OCI-LY3 (cell line): ENCODE measurements at regions not wholly inside any gene's neighbourhood (a gene's known extent, or its start where the extent isn't known, plus 50 kb on each side); places are given as distances from the start of the nearest gene placed in this dataset.

Experiments
- H2AFZ ChIP-seq: fragments of 200-600, 300-600 bp; shearing (Covaris generic); 2 replicates; pipeline ENCODE4 v1.6.0; 2014; ENCODE audit warnings: antibody characterized with exemption, low read depth, low read length
- H3K27ac ChIP-seq: fragments of 200-600, 300-600 bp; sonication (generic); 2 replicates; pipeline ENCODE4 v1.5.1; 2014; ENCODE audit warnings: mild to moderate bottlenecking, low read length, moderate library complexity, mixed read lengths
- H3K27me3 ChIP-seq: fragments of 200-600, 300-600 bp; sonication (generic); 2 replicates; pipeline ENCODE4 v1.6.1; 2014; ENCODE audit warnings: low read depth, low read length, mixed read lengths
- H3K36me3 ChIP-seq: fragments of 200-600, 300-600 bp; sonication (generic); replicated peaks from 2 replicates; pipeline ENCODE3; 2014; ENCODE audit warnings: low read depth, low read length, mixed read lengths
- H3K4me1 ChIP-seq: fragments of 300-600, 200-600 bp; sonication (generic); 2 replicates; pipeline ENCODE4 v1.6.1; 2014; ENCODE audit warnings: low read length, mixed read lengths
- H3K4me2 ChIP-seq: fragments of 200-600, 300-600 bp; sonication (generic); 2 replicates; pipeline ENCODE4 v1.6.1; 2014; ENCODE audit warnings: low read length, mixed read lengths
- H3K4me3 ChIP-seq: fragments of 300-600, 200-600 bp; sonication (generic); 2 replicates; pipeline ENCODE4 v1.5.1; 2014; ENCODE audit warnings: antibody characterized with exemption, mild to moderate bottlenecking, low read length, moderate library complexity
- H3K79me2 ChIP-seq: fragments of 300-600, 200-600 bp; shearing (Covaris generic); 2 replicates; pipeline ENCODE4 v1.6.1; 2014; ENCODE audit warnings: mild to moderate bottlenecking, low read length, mixed read lengths
- H3K9ac ChIP-seq: fragments of 300-600, 200-600 bp; shearing (Covaris generic); 2 replicates; pipeline ENCODE4 v1.6.0; 2014; ENCODE audit warnings: mild to moderate bottlenecking, low read length, moderate library complexity
- H3K9me3 ChIP-seq: fragments of 200-600, 300-600 bp; shearing (Covaris generic); 2 replicates; pipeline ENCODE4 v1.6.1; 2014; ENCODE audit warnings: low read length, mixed read lengths; ENCODE audit not compliant: insufficient read depth
- H4K20me1 ChIP-seq: fragments of 200-600, 300-600 bp; sonication (generic); 2 replicates; pipeline ENCODE4 v1.6.1; 2016; ENCODE audit warnings: low read length, mixed read lengths; ENCODE audit not compliant: insufficient read depth
- EZH2phosphoT487 ChIP-seq: fragments of 200-600 bp; shearing (Covaris generic); IDR thresholded peaks from 2 replicates; pipeline ENCODE4 v1.6.1; 2018; ENCODE audit warnings: antibody characterized with exemption, mixed run types, low read depth
- TF ChIP-seq, protein P1 (sequence below): fragments of 200-600, 300-600 bp; sonication (generic); IDR thresholded peaks from 2 replicates; pipeline ENCODE4 v1.5.1; 2014; ENCODE audit warnings: antibody characterized with exemption, low read length, low read depth

DNA sequence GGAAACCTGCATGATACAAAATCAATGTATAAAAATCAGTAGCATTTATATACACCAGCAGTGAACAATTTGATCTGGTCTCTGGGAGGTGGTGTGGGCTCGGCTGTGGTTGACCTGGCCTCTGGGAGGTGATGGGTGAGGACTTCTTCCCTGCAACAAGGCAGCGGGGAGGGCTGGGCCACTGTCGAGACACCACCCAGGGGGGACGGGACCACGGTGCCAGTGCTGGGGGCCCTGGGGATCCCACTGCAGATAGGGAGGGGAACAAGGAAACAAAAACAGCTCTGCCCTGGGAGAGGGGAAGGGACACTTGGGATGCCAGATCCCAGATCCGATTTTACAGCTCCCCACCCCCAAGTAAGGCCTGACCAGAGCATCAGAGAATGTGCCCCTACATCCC lies 189.6 kb upstream of the SFSWAP start:
- Histone ChIP-seq H3K27me3 (no peaks in the 10 kb centered on the region), H2AFZ (no peak overlapping the region), H3K9me3 (no peaks in the 10 kb centered on the region), H3K27ac (no peak overlapping the region), H3K4me1 (no peaks in the 10 kb centered on the region), H3K36me3 (no peaks in the 10 kb centered on the region), H3K4me3 (no peak overlapping the region), H3K4me2 (no peak overlapping the region), H4K20me1 (no peaks in the 10 kb centered on the region), H3K9ac (no peak overlapping the region), H3K79me2 (no peaks in the 10 kb centered on the region)
- no peak for TF ChIP-seq EZH2phosphoT487

DNA sequence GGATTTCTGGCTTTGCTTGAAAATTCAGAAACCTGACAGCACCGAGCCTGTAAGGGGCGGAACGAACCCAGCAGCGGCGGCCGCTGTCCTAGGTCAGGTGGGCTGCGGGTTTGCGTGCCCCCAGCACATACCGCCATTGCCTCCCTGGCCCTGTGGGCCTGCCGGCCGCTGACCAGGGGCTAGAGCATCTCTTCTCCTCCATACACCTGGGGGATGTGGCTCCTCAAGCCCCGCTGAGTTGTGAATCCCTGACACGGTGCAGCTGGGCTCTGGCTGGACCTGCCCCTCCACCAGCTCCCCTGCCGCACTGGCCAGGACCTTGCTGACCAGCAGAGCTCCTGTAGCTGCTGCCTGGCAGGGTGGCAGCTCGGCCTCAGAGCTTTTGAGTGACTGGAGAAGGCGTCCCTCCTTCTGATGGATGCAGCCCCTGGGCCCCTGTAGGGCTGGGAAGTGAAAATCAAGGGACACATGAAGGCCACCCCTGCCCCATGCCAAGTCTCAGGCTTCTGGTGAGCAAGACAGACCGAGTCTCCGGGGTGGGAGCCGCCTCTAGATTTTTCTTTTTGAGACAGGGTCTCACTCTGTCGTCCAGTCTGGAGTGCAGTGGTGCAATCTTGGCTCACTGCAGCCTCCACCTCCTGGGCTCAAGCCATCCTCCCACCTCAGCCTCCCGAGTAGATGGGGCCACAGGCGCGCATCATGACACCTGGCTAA lies 184.9 kb upstream of the SFSWAP start:
- Histone ChIP-seq H3K9ac (no peak overlapping the region), H4K20me1 (no peaks in the 10 kb centered on the region), H3K9me3 (no peaks in the 10 kb centered on the region), H3K4me3 (no peak overlapping the region), H3K27me3 (no peaks in the 10 kb centered on the region), H3K27ac (no peak overlapping the region), H3K4me2 (no peak overlapping the region), H3K79me2 (no peaks in the 10 kb centered on the region), H3K4me1 (no peaks in the 10 kb centered on the region), H2AFZ (no peak overlapping the region), H3K36me3 (no peaks in the 10 kb centered on the region)
- TF ChIP-seq, protein P1, sequence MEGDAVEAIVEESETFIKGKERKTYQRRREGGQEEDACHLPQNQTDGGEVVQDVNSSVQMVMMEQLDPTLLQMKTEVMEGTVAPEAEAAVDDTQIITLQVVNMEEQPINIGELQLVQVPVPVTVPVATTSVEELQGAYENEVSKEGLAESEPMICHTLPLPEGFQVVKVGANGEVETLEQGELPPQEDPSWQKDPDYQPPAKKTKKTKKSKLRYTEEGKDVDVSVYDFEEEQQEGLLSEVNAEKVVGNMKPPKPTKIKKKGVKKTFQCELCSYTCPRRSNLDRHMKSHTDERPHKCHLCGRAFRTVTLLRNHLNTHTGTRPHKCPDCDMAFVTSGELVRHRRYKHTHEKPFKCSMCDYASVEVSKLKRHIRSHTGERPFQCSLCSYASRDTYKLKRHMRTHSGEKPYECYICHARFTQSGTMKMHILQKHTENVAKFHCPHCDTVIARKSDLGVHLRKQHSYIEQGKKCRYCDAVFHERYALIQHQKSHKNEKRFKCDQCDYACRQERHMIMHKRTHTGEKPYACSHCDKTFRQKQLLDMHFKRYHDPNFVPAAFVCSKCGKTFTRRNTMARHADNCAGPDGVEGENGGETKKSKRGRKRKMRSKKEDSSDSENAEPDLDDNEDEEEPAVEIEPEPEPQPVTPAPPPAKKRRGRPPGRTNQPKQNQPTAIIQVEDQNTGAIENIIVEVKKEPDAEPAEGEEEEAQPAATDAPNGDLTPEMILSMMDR, result no peak
- TF ChIP-seq EZH2phosphoT487, result no peak

DNA sequence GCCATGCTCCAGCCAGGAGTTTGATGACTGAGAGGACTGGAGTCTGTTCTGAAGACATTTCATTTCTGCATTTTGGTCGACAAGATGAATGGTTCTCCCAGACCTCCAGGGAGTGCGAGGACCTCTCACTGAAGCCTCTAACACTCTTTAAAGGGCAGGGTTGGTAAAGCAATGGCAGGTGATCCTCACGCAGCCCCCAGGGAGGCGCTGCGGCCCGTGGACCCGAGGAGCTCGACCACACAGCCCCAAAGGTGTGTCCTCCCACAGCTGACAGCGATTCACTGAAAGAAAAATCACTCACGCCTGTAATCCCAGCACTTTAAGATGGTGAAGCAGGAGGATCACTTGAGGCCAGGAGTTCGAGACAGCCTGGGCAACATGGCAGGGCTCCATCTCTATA lies 183.8 kb upstream of the SFSWAP start:
- Histone ChIP-seq H4K20me1 (no peaks in the 10 kb centered on the region), H3K36me3 (no peaks in the 10 kb centered on the region), H3K27ac (no peak overlapping the region), H3K79me2 (no peaks in the 10 kb centered on the region), H3K9me3 (no peaks in the 10 kb centered on the region), H3K4me2 (no peak overlapping the region), H3K27me3 (no peaks in the 10 kb centered on the region; the same call in 1 of the 2 replicates), H3K4me1 (no peaks in the 10 kb centered on the region), H2AFZ (no peak overlapping the region), H3K4me3 (no peak overlapping the region), H3K9ac (no peak overlapping the region)
- TF ChIP-seq EZH2phosphoT487, result no peak
- TF ChIP-seq, protein P1, result no peak

DNA sequence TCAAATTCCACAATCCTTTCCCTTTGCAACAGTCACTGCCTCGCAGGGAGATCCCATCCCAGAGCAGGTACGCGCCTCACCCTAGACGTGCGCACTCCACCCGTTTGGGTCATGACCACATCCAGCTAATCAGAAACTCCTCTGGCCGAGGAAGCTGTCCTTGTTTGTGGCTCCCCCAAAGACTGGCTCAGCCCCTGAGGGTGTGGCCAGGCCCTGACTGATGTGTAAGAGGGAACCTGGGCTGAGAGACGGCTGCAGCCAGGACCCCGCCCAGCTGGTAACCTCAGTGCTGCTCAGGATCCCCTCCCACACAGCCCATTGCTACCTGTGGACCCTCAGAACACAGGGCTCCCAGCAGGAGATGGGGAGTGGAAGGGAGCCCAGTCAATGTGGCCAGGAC lies 183.2 kb upstream of the SFSWAP start:
- Histone ChIP-seq H3K4me1 (no peaks in the 10 kb centered on the region), H3K9ac (no peak overlapping the region), H3K27me3 (no peaks in the 10 kb centered on the region; the same call in 1 of the 2 replicates), H4K20me1 (no peaks in the 10 kb centered on the region), H3K79me2 (no peaks in the 10 kb centered on the region), H3K4me2 (no peak overlapping the region), H3K27ac (no peak overlapping the region), H3K36me3 (no peaks in the 10 kb centered on the region), H3K4me3 (no peak overlapping the region), H3K9me3 (no peaks in the 10 kb centered on the region), H2AFZ (no peak overlapping the region)
- TF ChIP-seq, protein P1, result no peak
- no peak for TF ChIP-seq EZH2phosphoT487
